ENCODE measurements at regions not wholly inside any gene's neighbourhood (a gene's known extent, or its start where the extent isn't known, plus 50 kb on each side); places are given as distances from the start of the nearest gene placed in this dataset.
"Not testable (repeated sequence)": the region's sequence is repeated elsewhere in the genome, so short reads cannot be mapped to it uniquely, and the experiment has no call there.

- POLR2A ChIA-PET (ENCODE audit: low non-redundant PET); CTCF ChIA-PET; DNase-seq (ENCODE audit: low spot score); H3K27ac ChIP-seq: not testable (repeated sequence)
Observed at GRCh38 chr1:120288814-120289600, 112.7 kb upstream of the SEC22B start.

GRCh38 chr1:120288167-120288566, 111.8 kb upstream of the SEC22B start:
- H3K27ac ChIP-seq; CTCF ChIA-PET; POLR2A ChIA-PET (ENCODE audit: low non-redundant PET); DNase-seq (ENCODE audit: low spot score): not testable (repeated sequence)

- POLR2A ChIA-PET (ENCODE audit: low non-redundant PET); H3K27ac ChIP-seq; DNase-seq (ENCODE audit: low spot score); CTCF ChIA-PET: not testable (repeated sequence)
Observed at GRCh38 chr1:120282744-120283464, 106.6 kb upstream of the SEC22B start.

DNA sequence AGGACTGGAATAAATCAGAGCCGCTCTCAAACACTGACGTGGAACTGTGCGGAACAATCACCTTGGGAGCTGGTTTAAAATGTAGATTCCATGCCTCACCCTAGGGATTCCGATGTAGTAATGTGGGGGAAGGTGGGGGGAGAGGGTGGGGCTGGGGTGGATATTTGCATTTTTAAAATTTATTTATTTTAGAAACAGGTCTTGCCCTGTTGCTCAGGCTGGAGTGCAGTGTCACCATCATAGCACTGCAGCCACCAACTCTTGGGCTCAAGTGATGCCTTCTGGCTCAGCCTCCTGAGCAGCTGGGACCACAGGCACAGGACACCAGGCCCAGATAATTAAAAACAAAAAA, 101.9 kb upstream of the SEC22B start:
- H3K27ac ChIP-seq; POLR2A ChIA-PET (ENCODE audit: low non-redundant PET); CTCF ChIA-PET; DNase-seq (ENCODE audit: low spot score): not testable (repeated sequence)

- CTCF ChIA-PET; POLR2A ChIA-PET (ENCODE audit: low non-redundant PET); H3K27ac ChIP-seq; DNase-seq (ENCODE audit: low spot score): not testable (repeated sequence)
Observed at GRCh38 chr1:120277428-120278258, 101.3 kb upstream of the SEC22B start.

DNA sequence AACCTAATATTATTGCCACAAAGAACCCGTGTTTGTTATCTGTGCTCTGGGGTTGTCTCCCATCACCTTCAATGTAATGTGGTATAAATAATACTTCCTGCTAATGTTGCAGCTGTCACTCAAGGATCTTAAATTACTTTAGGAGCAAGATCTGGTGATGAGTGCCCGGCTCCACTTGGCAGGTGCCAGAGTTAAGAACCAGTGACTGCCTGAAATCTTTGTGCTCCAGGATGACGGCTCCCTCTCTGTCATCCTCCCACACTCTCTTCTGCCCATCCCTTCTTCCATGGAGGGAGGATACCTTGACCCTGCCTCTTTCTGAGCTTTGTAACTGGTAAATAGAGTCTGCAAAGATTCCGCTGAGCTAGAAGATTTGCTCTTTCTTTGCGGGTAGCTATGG, 100.4 kb upstream of the SEC22B start:
- POLR2A ChIA-PET (ENCODE audit: low non-redundant PET); CTCF ChIA-PET; DNase-seq (ENCODE audit: low spot score): not testable (repeated sequence)

DNA sequence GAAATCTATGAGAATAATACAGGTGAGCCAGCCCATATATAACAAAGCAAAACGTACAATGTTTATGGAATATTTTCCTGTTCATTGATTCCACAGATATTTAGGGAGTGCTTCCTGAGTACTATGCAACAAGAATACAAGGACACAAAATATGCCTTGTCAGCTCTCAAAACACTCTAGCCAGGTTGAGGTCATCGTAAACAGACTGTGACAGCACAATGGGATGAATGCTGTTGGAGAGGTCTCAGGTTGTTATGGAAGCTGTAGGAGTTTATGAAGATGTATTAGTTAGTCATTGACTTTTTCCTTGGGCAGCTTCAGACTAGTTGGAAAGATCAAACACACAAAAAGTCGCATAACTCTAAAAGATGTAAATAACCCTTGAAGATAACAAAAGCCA, 98.1 kb upstream of the SEC22B start:
- CTCF ChIA-PET; POLR2A ChIA-PET (ENCODE audit: low non-redundant PET); DNase-seq (ENCODE audit: low spot score); H3K27ac ChIP-seq: not testable (repeated sequence)

More for the DNA sequence above, 100.4 kb upstream of the SEC22B start:
- H3K27ac ChIP-seq, result not testable (repeated sequence)

- POLR2A ChIA-PET (ENCODE audit: low non-redundant PET); DNase-seq (ENCODE audit: low spot score); CTCF ChIA-PET; H3K27ac ChIP-seq: not testable (repeated sequence)
Observed at GRCh38 chr1:120273363-120273762, 97.0 kb upstream of the SEC22B start.

- POLR2A ChIA-PET (ENCODE audit: low non-redundant PET); H3K27ac ChIP-seq; CTCF ChIA-PET; DNase-seq (ENCODE audit: low spot score): not testable (repeated sequence)
Observed at GRCh38 chr1:120272242-120272641, 95.9 kb upstream of the SEC22B start.

DNA sequence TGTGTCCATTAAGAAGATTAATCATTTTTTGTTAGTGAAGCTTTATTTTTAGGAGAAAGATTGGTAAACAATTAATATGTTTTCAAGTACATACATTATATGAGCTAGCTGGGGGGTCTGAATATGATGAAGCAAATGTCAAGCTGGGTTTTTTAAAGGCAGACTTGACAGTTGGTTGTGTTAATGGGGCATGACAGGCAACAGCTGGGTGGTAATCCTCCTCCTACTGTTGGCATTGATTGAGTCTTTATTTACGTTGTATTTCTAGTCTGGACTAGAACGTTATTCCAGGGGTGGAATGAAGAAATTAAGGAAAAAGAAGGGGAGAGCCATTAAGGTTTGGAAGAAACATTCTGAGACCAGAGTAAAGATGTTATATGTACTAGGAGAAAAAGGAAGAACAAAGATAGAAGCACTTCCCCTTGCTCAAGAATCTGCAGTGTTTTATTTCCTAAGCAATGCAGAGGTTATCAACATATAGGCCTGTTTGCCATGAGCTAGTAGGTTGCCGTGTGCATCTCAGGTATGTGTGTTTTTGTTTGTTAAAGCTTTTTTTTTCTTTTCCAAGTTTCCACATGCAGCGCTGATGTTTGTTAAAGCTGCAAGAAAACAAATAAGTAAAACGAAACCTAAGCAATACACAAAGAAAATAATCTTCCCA, 95.4 kb upstream of the SEC22B start:
- CTCF ChIA-PET; POLR2A ChIA-PET (ENCODE audit: low non-redundant PET); DNase-seq (ENCODE audit: low spot score); H3K27ac ChIP-seq: not testable (repeated sequence)

- DNase-seq (ENCODE audit: low spot score); CTCF ChIA-PET; H3K27ac ChIP-seq; POLR2A ChIA-PET (ENCODE audit: low non-redundant PET): not testable (repeated sequence)
Observed at GRCh38 chr1:120267894-120268551, 91.7 kb upstream of the SEC22B start.

DNA sequence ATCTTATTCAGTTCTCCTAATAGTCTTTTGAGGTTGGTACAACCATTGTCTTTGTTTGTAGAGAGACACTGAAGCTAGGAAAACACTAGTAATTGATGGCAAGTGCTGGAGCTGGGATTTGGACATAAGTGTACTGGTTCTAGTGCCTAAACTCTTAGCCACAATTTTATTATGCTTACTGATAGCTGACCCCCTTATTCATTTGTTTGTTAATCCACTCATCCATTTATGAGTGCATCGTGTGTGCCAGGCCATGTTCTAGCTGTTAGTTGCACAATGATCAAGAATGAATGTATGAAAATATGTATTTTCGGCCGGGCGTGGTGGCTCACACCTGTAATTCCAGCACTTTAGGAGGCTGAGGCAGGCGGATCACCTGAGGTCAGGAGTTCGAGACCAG, 88.2 kb upstream of the SEC22B start:
- POLR2A ChIA-PET (ENCODE audit: low non-redundant PET); CTCF ChIA-PET; H3K27ac ChIP-seq; DNase-seq (ENCODE audit: low spot score): not testable (repeated sequence)

GRCh38 chr1:120262791-120263751, 86.8 kb upstream of the SEC22B start:
- H3K27ac ChIP-seq; CTCF ChIA-PET; DNase-seq (ENCODE audit: low spot score); POLR2A ChIA-PET (ENCODE audit: low non-redundant PET): not testable (repeated sequence)

DNA sequence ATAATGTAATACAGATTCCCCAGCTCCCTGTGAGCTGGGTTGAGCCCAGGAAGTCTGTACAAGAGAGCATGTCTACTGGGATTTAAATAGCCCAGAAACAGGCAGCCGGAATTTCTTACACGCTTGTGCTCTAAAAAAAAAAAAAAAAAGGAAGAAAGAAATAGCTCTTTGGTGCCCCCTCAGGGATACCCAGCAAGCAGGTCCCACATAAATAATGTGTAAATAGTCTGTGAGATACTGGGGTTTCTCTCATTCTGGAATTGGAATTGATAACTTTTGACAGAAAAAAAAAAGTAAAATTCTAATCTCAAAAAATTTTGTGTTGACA, 81.4 kb upstream of the SEC22B start:
- POLR2A ChIA-PET (ENCODE audit: low non-redundant PET); DNase-seq (ENCODE audit: low spot score); H3K27ac ChIP-seq; CTCF ChIA-PET: not testable (repeated sequence)

- POLR2A ChIA-PET (ENCODE audit: low non-redundant PET); DNase-seq (ENCODE audit: low spot score); CTCF ChIA-PET; H3K27ac ChIP-seq: not testable (repeated sequence)
Observed at GRCh38 chr1:120257064-120257777, 80.9 kb upstream of the SEC22B start.
